ENCODE measurements at regions not wholly inside any gene's neighbourhood (a gene's known extent, or its start where the extent isn't known, plus 50 kb on each side); places are given as distances from the start of the nearest gene placed in this dataset.

GRCh38 chr2:238974081-238974480, 126.2 kb downstream of the TWIST2 start:
- TF ChIP-seq CTCF (IDR thresholded peaks at IDR 0.05) (no peak), POLR2AphosphoS5 (IDR thresholded peaks at IDR 0.05; ENCODE audit: low read depth, low read length) (no peak), REST (IDR thresholded peaks at IDR 0.05; ENCODE audit: insufficient read depth in 1 of 2, low read depth in 2 of 2, low read length in 1 of 2) (no peak)
